GM12892 (cell line): ENCODE measurements at regions not wholly inside any gene's neighbourhood (a gene's known extent, or its start where the extent isn't known, plus 50 kb on each side); places are given as distances from the start of the nearest gene placed in this dataset.

Experiments used
- POLR2A ChIP-seq: IDR thresholded peaks from 2 replicates; pipeline ENCODE4 v1.6.1; 2011; ENCODE audit warnings: low read depth, low read length, control low read depth
- TAF1 ChIP-seq: IDR thresholded peaks from 2 replicates; pipeline ENCODE4 v1.6.1; 2011; ENCODE audit warnings: low read depth, mild to moderate bottlenecking, control low read depth, low read length, borderline replicate concordance

DNA sequence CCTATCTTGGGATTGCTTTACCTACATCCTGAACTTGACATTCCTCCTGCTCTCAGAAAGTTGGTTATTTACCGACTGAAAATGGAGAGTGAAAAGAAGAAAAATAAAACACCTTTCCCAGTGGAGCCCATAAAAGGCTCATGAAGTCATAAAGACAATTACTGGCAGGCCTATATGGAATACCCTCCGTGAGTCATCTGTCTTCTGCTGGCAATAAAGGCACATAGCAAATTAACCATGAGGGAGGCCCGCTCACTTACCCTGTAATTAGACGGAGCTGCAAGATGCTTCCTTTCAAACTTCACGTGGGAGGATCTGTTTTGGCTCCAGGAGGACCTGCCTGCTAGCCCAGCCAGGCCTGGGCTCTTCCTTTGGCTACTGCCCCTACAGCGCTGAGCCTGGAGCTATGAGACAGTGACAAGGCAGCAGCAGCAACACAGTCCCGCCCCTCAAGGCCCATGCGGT is 540.4 kb downstream of the BUD13 start:
- TF ChIP-seq TAF1 (no peak), POLR2A (no peak)
